Ovary (tissue), 7 donors: ENCODE measurements at regions not wholly inside any gene's neighbourhood (a gene's known extent, or its start where the extent isn't known, plus 50 kb on each side); places are given as distances from the start of the nearest gene placed in this dataset.

ENCODE experiments used
- DNase-seq, 5 donors: peaks; one replicate each; pipeline ENCODE4 v3.0.0-alpha.2; 2019 to 2020
- H3K27ac ChIP-seq, 2 donors: fragments of 200-600 bp; one replicate each; pipeline versions ENCODE4 v1.5.1 to v1.8.0; 2019 to 2022
- H3K27me3 ChIP-seq: fragments of 200-600 bp; one replicate; pipeline ENCODE4 v1.8.0; 2022
- H3K36me3 ChIP-seq: fragments of 200-600 bp; sonication (generic); one replicate; pipeline ENCODE4 v1.5.1; 2019
- H3K4me1 ChIP-seq: one replicate; pipeline ENCODE4 v1.8.1; 2013; ENCODE audit warnings: mild to moderate bottlenecking, moderate library complexity; ENCODE audit not compliant: insufficient read depth
- H3K4me3 ChIP-seq: fragments of 200-600 bp; sonication (generic); one replicate; pipeline ENCODE4 v1.5.1; 2017
- H3K9me3 ChIP-seq, 2 donors: fragments of 200-600 bp in 1 of 2; sonication (generic) in 1 of 2; one replicate each; pipeline versions ENCODE4 v1.5.1 to v1.8.1; 2013 to 2019; ENCODE audit warnings: mild to moderate bottlenecking in 1 of 2, moderate library complexity in 1 of 2
- EP300 ChIP-seq: sonication (generic); formaldehyde crosslinking; IDR thresholded peaks from one replicate; pipeline ENCODE4 v1.6.1; 2017; ENCODE audit warnings: antibody characterized with exemption
- POLR2A ChIP-seq: fragments of 450-650 bp; IDR thresholded peaks from one replicate; pipeline ENCODE4 v1.6.1; 2017; ENCODE audit warnings: antibody characterized with exemption, mild to moderate bottlenecking, moderate library complexity
- WGBS, 3 donors: extraction: QIAGEN DNeasy Blood & Tissue Kit in 1 of 3; methylation state at CpG; one replicate each; pipeline versions ENCODE4 v1.1.5 to v1.1.7; 2013 to 2017; 5-methylcytosine and 5-hydroxymethylcytosine counted together
- intact Hi-C, 4 donors: fragments of 100-400 bp; cut with DNase I; formaldehyde crosslinking; loops; one replicate each; pipeline versions ENCODE4 v1.11.0 to v1.15.1; 2022 to 2023
- TF ChIP-seq, protein P1 (sequence below), 3 donors: fragments of 450-650 bp in 2 of 3; fragments of 200-600 bp in 1 of 3; IDR thresholded peaks; one replicate each; pipeline versions ENCODE4 v1.5.1 to v1.8.0; 2016 to 2022; ENCODE audit warnings: antibody characterized with exemption in 3 of 3, mild to moderate bottlenecking in 1 of 3
- donor health status: DM: no; HTN: no; CAD: no; lungs with moderate emphysema.
- donor health status: DM: no; HTN: no; CAD: no.
- donor health status: Bipolar disorder and iron deficiency.
- donor health status: DM: no; HTN: no; CAD: no.
- donor health status: DM: yes; HTN: yes; CAD: no.

DNA sequence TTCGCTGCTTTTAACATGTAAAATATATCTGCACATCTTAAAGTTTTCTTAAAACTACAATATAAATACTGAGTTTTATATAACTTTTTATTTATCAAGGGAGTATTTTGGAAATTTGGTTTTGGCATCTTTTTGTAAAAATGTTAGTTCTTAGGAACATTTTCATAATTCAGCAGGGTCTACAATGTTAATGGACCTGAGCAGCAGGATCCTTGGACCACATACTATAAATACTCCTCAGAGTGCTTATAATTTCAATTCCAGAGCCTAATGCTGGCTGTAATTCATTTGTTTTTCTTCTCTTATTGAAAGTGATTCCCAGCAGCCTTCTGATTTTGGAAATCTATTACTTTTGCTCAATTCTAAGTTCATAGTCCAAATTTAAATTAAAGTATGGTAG, 1216.2 kb downstream of the MAT2B start:
- H3K36me3 ChIP-seq: no peaks in the 10 kb centered on the region
- no peaks in the 10 kb centered on the region for H3K4me1 ChIP-seq
- TF ChIP-seq, protein P1, sequence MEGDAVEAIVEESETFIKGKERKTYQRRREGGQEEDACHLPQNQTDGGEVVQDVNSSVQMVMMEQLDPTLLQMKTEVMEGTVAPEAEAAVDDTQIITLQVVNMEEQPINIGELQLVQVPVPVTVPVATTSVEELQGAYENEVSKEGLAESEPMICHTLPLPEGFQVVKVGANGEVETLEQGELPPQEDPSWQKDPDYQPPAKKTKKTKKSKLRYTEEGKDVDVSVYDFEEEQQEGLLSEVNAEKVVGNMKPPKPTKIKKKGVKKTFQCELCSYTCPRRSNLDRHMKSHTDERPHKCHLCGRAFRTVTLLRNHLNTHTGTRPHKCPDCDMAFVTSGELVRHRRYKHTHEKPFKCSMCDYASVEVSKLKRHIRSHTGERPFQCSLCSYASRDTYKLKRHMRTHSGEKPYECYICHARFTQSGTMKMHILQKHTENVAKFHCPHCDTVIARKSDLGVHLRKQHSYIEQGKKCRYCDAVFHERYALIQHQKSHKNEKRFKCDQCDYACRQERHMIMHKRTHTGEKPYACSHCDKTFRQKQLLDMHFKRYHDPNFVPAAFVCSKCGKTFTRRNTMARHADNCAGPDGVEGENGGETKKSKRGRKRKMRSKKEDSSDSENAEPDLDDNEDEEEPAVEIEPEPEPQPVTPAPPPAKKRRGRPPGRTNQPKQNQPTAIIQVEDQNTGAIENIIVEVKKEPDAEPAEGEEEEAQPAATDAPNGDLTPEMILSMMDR (IDR thresholded peaks at IDR 0.05): no peak
- no peak for TF ChIP-seq EP300
- no peak for TF ChIP-seq POLR2A
- DNase-seq: no peak
- no peaks in the 10 kb centered on the region for H3K9me3 ChIP-seq
- H3K27me3 ChIP-seq: no peaks in the 10 kb centered on the region
- H3K27ac ChIP-seq: no peak overlapping the region
- intact Hi-C loops: no loop called here
- WGBS, 3 donors: 90 to 94% (median 93%) methylated on average over 1 of the region's 1 CpG
- H3K4me3 ChIP-seq: no peak overlapping the region

DNA sequence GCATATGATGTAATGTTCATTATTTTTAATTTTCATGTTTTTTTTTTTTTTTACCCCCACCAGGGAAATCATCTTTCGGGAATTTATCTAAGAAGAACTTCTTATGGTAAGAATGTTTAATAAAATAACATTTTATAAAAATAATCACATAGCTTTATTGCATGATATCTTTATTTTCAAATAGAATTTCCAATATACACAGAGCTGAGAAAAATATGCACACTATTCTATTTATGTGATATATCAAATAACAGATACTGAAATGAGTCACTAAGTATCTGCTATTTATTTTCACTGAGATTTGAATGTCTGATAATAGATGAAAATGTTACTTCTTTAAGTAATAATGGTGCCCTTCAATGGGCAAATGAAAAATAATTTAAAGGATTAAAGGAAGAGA, 1217.3 kb downstream of the MAT2B start:
- intact Hi-C loops: no loop called here
- WGBS, 3 donors: 36 to 56% (median 42%) methylated on average over 1 of the region's 1 CpG

DNA sequence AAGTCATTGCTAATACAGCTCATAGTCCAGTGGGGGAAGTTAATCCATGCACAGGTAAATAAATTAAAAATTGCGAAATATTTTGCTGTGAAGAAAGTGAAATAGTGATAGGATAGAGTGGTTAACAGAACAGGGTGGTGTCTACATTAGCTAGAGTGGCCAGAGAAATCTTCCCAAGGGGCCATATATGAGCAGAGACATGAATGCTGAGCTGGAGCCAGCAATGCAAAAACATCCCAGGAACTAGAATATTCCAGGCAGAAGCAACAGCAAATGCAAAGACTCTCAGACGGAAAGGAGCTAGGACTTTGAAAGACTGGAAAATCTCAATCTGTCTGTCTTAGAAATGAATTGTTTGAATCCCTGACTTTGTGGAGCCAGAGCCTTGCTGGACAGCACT, 1221.6 kb downstream of the MAT2B start:
- TF ChIP-seq EP300 (no peak), POLR2A (no peak)
- TF ChIP-seq, protein P1 (IDR thresholded peaks at IDR 0.05): no peak
- Histone ChIP-seq H3K27me3 (no peaks in the 10 kb centered on the region), H3K27ac (no peak overlapping the region), H3K4me3 (no peak overlapping the region), H3K9me3 (no peaks in the 10 kb centered on the region), H3K4me1 (no peaks in the 10 kb centered on the region), H3K36me3 (no peaks in the 10 kb centered on the region)
- intact Hi-C loops: no loop called here
- DNase-seq: no peak
- 89 to 93% (median 93%) methylated on average over 2 of the region's 2 CpGs for WGBS, 3 donors

More for the DNA sequence above, 1217.3 kb downstream of the MAT2B start:
- H3K9me3 ChIP-seq: no peaks in the 10 kb centered on the region
- H3K27ac ChIP-seq: no peak overlapping the region
- no peaks in the 10 kb centered on the region for H3K36me3 ChIP-seq
- no peaks in the 10 kb centered on the region for H3K27me3 ChIP-seq
- no peak for DNase-seq
- TF ChIP-seq EP300 (no peak), POLR2A (no peak)
- TF ChIP-seq, protein P1 (IDR thresholded peaks at IDR 0.05): no peak
- no peak overlapping the region for H3K4me3 ChIP-seq
- H3K4me1 ChIP-seq: no peaks in the 10 kb centered on the region

DNA sequence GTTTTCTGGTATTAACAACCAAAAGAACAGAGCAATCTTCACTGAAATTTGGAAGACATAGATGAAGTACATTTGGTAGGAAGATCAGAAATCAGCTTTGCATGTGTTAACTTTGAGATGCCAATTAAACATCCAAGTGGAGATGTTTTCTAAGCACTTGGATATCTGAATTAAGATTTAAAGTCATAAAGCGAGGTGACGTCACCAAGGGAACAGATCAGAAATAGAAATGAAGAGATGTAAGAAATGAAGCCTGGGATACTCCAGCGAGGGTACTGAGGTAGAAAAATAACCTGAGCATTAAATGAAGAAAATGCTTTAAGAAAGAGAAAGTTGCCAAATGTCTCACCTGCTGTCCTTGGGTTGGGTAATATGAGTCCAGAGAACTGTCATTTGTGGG, 1223.3 kb downstream of the MAT2B start:
- H3K27ac ChIP-seq: no peak overlapping the region
- H3K36me3 ChIP-seq: no peaks in the 10 kb centered on the region
- no peaks in the 10 kb centered on the region for H3K4me1 ChIP-seq
- H3K4me3 ChIP-seq: no peak overlapping the region
- WGBS, 3 donors: 91 to 93% (median 92%) methylated on average over 3 of the region's 3 CpGs
- DNase-seq: no peak
- no peaks in the 10 kb centered on the region for H3K9me3 ChIP-seq
- TF ChIP-seq EP300 (no peak), POLR2A (no peak)
- TF ChIP-seq, protein P1 (IDR thresholded peaks at IDR 0.05): no peak
- intact Hi-C loops: no loop called here
- H3K27me3 ChIP-seq: no peaks in the 10 kb centered on the region

DNA sequence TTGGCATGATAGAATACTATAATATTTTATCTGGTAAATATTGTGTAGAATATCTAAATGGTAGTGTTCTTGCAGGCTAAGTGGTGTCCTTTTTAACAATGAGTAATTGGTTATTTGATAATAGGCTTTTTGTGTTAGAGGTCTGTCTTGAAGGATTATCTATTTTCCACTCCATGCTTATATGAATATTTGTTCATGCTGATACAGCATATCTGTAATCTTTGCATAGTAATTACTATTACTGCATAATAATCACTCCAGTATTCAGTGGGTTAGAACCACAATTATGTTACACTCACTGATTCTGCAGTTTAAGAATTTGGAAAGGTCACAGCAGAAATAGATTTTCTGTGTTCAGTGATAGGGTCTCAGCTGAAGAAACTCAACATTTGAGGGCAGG, 1229.9 kb downstream of the MAT2B start:
- no peak overlapping the region for H3K4me3 ChIP-seq
- H3K27me3 ChIP-seq: no peaks in the 10 kb centered on the region
- no peaks in the 10 kb centered on the region for H3K36me3 ChIP-seq
- no peak overlapping the region for H3K27ac ChIP-seq
- no peaks in the 10 kb centered on the region for H3K4me1 ChIP-seq
- H3K9me3 ChIP-seq: no peaks in the 10 kb centered on the region
- DNase-seq: no peak
- no peak for TF ChIP-seq POLR2A
- no peak for TF ChIP-seq EP300
- TF ChIP-seq, protein P1 (IDR thresholded peaks at IDR 0.05): no peak
- intact Hi-C loops: no loop called here
